OCI-LY1 (cell line): ENCODE measurements at regions not wholly inside any gene's neighbourhood (a gene's known extent, or its start where the extent isn't known, plus 50 kb on each side); places are given as distances from the start of the nearest gene placed in this dataset.

Experiments used
- H2AFZ ChIP-seq: fragments of 200-600 bp; sonication (generic), shearing (Covaris generic); 2 replicates; pipeline ENCODE4 v1.6.0; 2014; ENCODE audit warnings: antibody characterized with exemption, mild to moderate bottlenecking, low read length
- H3F3A ChIP-seq: fragments of 200-600 bp; sonication (generic), shearing (Covaris generic); 2 replicates; pipeline ENCODE4 v1.6.0; 2014; ENCODE audit warnings: mild to moderate bottlenecking, antibody characterized with exemption, low read length, moderate library complexity; ENCODE audit not compliant: insufficient read depth
- H3K27ac ChIP-seq: fragments of 200-600 bp; sonication (generic); 2 replicates; pipeline ENCODE4 v1.5.1; 2014; ENCODE audit warnings: low read length, mixed run types, mild to moderate bottlenecking, low read depth; ENCODE audit not compliant: poor library complexity, severe bottlenecking
- H3K27me3 ChIP-seq: fragments of 200-600 bp; sonication (generic); 2 replicates; pipeline ENCODE4 v1.6.0; 2014; ENCODE audit warnings: antibody characterized with exemption, mild to moderate bottlenecking, low read length, moderate library complexity; ENCODE audit not compliant: insufficient read depth
- H3K36me3 ChIP-seq: fragments of 200-600 bp; sonication (generic); 2 replicates; pipeline ENCODE4 v1.6.1; 2014; ENCODE audit warnings: mild to moderate bottlenecking, antibody characterized with exemption, low read length, moderate library complexity, mixed read lengths; ENCODE audit not compliant: insufficient read depth
- H3K4me1 ChIP-seq: fragments of 200-600 bp; sonication (generic); 2 replicates; pipeline ENCODE4 v1.5.1; 2014; ENCODE audit warnings: mild to moderate bottlenecking, low read length, moderate library complexity; ENCODE audit not compliant: insufficient read depth, severe bottlenecking
- H3K4me2 ChIP-seq: fragments of 200-600 bp; sonication (generic), shearing (Covaris generic); 2 replicates; pipeline ENCODE4 v1.6.1; 2014; ENCODE audit warnings: low read length
- H3K4me3 ChIP-seq: fragments of 200-600 bp; sonication (generic); 2 replicates; pipeline ENCODE4 v1.5.1; 2014; ENCODE audit warnings: low read length, low read depth, mild to moderate bottlenecking, mixed read lengths; ENCODE audit not compliant: poor library complexity, severe bottlenecking
- H3K79me2 ChIP-seq: fragments of 200-600 bp; shearing (Covaris generic); 2 replicates; pipeline ENCODE4 v1.6.1; 2016; ENCODE audit warnings: mixed run types, low read length, mixed read lengths; ENCODE audit not compliant: insufficient read depth
- H3K9ac ChIP-seq: fragments of 200-600 bp; sonication (generic), shearing (Covaris generic); 2 replicates; pipeline ENCODE4 v1.6.1; 2014; ENCODE audit warnings: mild to moderate bottlenecking, low read length, mixed read lengths
- H3K9me2 ChIP-seq: fragments of 200-600 bp; sonication (generic), shearing (Covaris generic); 2 replicates; pipeline ENCODE4 v1.6.1; 2014; ENCODE audit warnings: low read depth, mild to moderate bottlenecking, low read length, mixed read lengths
- H3K9me3 ChIP-seq: fragments of 200-600 bp; shearing (Covaris generic); 2 replicates; pipeline ENCODE4 v1.6.1; 2014; ENCODE audit warnings: low read length, mixed read lengths
- H4K20me1 ChIP-seq: fragments of 200-600 bp; sonication (generic), shearing (Covaris generic); 2 replicates; pipeline ENCODE4 v1.6.0; 2016; ENCODE audit warnings: mild to moderate bottlenecking, low read length; ENCODE audit not compliant: insufficient read depth
- CTCF ChIP-seq: fragments of 200-600 bp; sonication (generic), shearing (Covaris generic); IDR thresholded peaks from 2 replicates; pipeline ENCODE4 v1.5.1; 2017; ENCODE audit warnings: mild to moderate bottlenecking, antibody characterized with exemption, low read length, moderate library complexity, mixed read lengths
- EZH2 ChIP-seq: fragments of 200-600 bp; sonication (generic), shearing (Covaris generic); IDR thresholded peaks from 2 replicates; pipeline ENCODE4 v1.8.0; 2017; ENCODE audit warnings: borderline replicate concordance, mixed run types, mild to moderate bottlenecking, antibody characterized with exemption, low read length, moderate library complexity, mixed read lengths

- Histone ChIP-seq H3F3A (no peaks in the 10 kb centered on the region), H3K4me1 (no peaks in the 10 kb centered on the region), H3K4me3 (no peak overlapping the region), H3K27ac (no peak overlapping the region), H3K36me3 (no peaks in the 10 kb centered on the region), H3K9me2 (no peaks in the 10 kb centered on the region), H2AFZ (no peak overlapping the region), H3K9ac (no peak overlapping the region), H4K20me1 (no peaks in the 10 kb centered on the region), H3K9me3 (no peaks in the 10 kb centered on the region), H3K4me2 (no peak overlapping the region), H3K79me2 (no peaks in the 10 kb centered on the region), H3K27me3 (no peaks in the 10 kb centered on the region; the same call in 1 of the 2 replicates)
- TF ChIP-seq EZH2 (no peak), CTCF (no peak)
Measured at GRCh38 chr16:17718495-17718894, 247.7 kb upstream of the XYLT1 start.

GRCh38 chr16:17705847-17706246 lies 235.1 kb upstream of the XYLT1 start:
- TF ChIP-seq CTCF, result no peak
- TF ChIP-seq EZH2, result no peak
- Histone ChIP-seq H3K4me1 (no peaks in the 10 kb centered on the region), H3K9me2 (no peaks in the 10 kb centered on the region), H3K27me3 (no peaks in the 10 kb centered on the region), H3K4me3 (no peak overlapping the region), H3K9ac (no peak overlapping the region), H3F3A (no peaks in the 10 kb centered on the region), H3K79me2 (no peaks in the 10 kb centered on the region), H4K20me1 (no peaks in the 10 kb centered on the region), H2AFZ (no peak overlapping the region), H3K9me3 (no peaks in the 10 kb centered on the region), H3K36me3 (no peaks in the 10 kb centered on the region), H3K27ac (no peak overlapping the region), H3K4me2 (no peak overlapping the region)

DNA sequence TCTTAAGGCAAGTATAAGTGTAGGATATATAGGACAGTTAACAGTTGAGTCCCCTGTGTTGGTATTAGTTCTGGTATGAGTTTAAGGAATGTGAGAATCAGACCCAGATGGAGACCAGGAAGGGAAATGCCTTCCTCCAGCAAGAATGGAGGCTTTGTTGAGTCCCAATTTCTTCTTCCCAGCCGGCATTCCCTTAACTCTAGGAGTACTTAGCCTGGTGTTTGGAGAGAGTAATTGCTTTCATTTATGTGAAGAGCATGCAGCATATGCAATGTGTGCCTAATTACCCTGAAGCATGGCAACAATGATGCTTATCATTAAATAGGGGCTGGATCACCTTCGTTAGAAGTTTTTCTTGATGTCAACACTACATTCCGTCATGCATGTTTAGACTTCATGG lies 225.9 kb upstream of the XYLT1 start:
- Histone ChIP-seq H3F3A (no peaks in the 10 kb centered on the region), H3K4me1 (no peaks in the 10 kb centered on the region), H3K9ac (no peak overlapping the region), H3K79me2 (no peaks in the 10 kb centered on the region), H3K4me3 (no peak overlapping the region), H3K4me2 (no peak overlapping the region), H3K27me3 (no peaks in the 10 kb centered on the region), H3K9me2 (no peaks in the 10 kb centered on the region), H3K36me3 (no peaks in the 10 kb centered on the region), H2AFZ (no peak overlapping the region), H3K9me3 (no peaks in the 10 kb centered on the region), H3K27ac (no peak overlapping the region), H4K20me1 (no peaks in the 10 kb centered on the region)
- TF ChIP-seq CTCF (no peak), EZH2 (no peak)
